Activated CD4-positive, alpha-beta T cell treated with anti-CD3 and anti-CD28 coated beads, Interleukin-10, Interleukin-2, amounts not matched to agents 100 ng/mL and 50 ng/mL, durations not matched to agents 16 hours and 8 hours (primary cell): ENCODE measurements at regions not wholly inside any gene's neighbourhood (a gene's known extent, or its start where the extent isn't known, plus 50 kb on each side); places are given as distances from the start of the nearest gene placed in this dataset.
"Not testable (repeated sequence)": the region's sequence is repeated elsewhere in the genome, so short reads cannot be mapped to it uniquely, and the experiment has no call there.

Experiments
- DNase-seq: peaks from one replicate; pipeline ENCODE4 v3.0.0-alpha.2; 2020

- no peak for DNase-seq
These were observed 857.1 kb downstream of the TAF11L14 start for GRCh38 chr5:18491349-18491748.

- no peak for DNase-seq
These were observed 860.9 kb downstream of the TAF11L14 start for GRCh38 chr5:18495157-18495556.

GRCh38 chr5:18496041-18496440 lies 861.8 kb downstream of the TAF11L14 start:
- DNase-seq, result no peak

- no peak for DNase-seq
These were observed 862.8 kb downstream of the TAF11L14 start for GRCh38 chr5:18497089-18497488.

GRCh38 chr5:18503797-18504328 lies 869.6 kb downstream of the TAF11L14 start:
- no peak for DNase-seq

- DNase-seq, result no peak
These were observed 872.9 kb downstream of the TAF11L14 start for GRCh38 chr5:18507114-18507513.

- DNase-seq, result no peak
These were observed 883.6 kb downstream of the TAF11L14 start for GRCh38 chr5:18517641-18518380.

GRCh38 chr5:18523380-18523779 lies 889.1 kb downstream of the TAF11L14 start:
- DNase-seq, result no peak

- no peak for DNase-seq
These were observed 892.6 kb downstream of the TAF11L14 start for GRCh38 chr5:18526792-18527405.

GRCh38 chr5:18533137-18533536 lies 898.9 kb downstream of the TAF11L14 start:
- no peak for DNase-seq

GRCh38 chr5:18534119-18534518 lies 899.9 kb downstream of the TAF11L14 start:
- DNase-seq, result no peak

- not testable (repeated sequence) for DNase-seq
These were observed 901.5 kb downstream of the TAF11L14 start for GRCh38 chr5:18535753-18536152.

GRCh38 chr5:18544421-18544820 lies 910.2 kb downstream of the TAF11L14 start:
- DNase-seq, result no peak

- DNase-seq, result no peak
These were observed 912.3 kb downstream of the TAF11L14 start for GRCh38 chr5:18546591-18546990.

GRCh38 chr5:18551716-18552115 lies 917.5 kb downstream of the TAF11L14 start:
- no peak for DNase-seq

- no peak for DNase-seq
These were observed 919.0 kb downstream of the TAF11L14 start for GRCh38 chr5:18553269-18553668.

GRCh38 chr5:18560602-18561001 lies 926.3 kb downstream of the TAF11L14 start:
- no peak for DNase-seq

- DNase-seq, result no peak
These were observed 929.6 kb downstream of the TAF11L14 start for GRCh38 chr5:18563853-18564252.

GRCh38 chr5:18566671-18567070 lies 932.4 kb downstream of the TAF11L14 start:
- no peak for DNase-seq

GRCh38 chr5:18576586-18576985 lies 942.3 kb downstream of the TAF11L14 start:
- DNase-seq, result no peak

GRCh38 chr5:18601185-18601584 lies 966.9 kb downstream of the TAF11L14 start:
- no peak for DNase-seq

- DNase-seq, result no peak
These were observed 968.1 kb downstream of the TAF11L14 start for GRCh38 chr5:18602402-18602801.

GRCh38 chr5:18605186-18605585 lies 970.9 kb downstream of the TAF11L14 start:
- DNase-seq, result no peak

GRCh38 chr5:18607570-18607969 lies 973.3 kb downstream of the TAF11L14 start:
- DNase-seq, result no peak
